ENCODE measurements at regions not wholly inside any gene's neighbourhood (a gene's known extent, or its start where the extent isn't known, plus 50 kb on each side); places are given as distances from the start of the nearest gene placed in this dataset.

DNA sequence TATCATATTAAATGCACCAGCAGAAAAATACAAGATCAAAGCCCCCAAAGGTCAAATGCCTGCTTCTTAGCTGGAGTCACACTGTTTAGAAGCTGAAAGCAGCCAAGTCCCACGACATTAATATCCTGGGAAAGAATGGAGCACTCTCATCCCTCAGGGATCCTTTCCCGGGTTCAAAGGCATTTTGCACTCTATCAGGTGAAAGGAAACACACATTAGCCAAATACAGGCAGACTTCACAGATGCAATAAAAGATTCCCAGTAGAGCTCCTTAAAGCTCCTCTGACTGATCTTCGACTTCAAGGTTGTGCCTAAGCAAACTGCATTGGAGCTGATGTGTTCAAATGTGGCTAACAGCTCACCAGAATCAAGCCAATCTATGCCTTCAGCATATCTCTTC is 158.4 kb downstream of the RNF152 start:
- in situ Hi-C loops (cut with MboI) (no loop called here), intact Hi-C loops (cut with micrococcal nuclease) (no loop called here)
- no peak overlapping the region for H3K27ac ChIP-seq (ENCODE audit: extremely low read depth, low read depth, low read length)
- no peaks in the 10 kb centered on the region for H3K27me3 ChIP-seq (ENCODE audit: control insufficient read depth in 2 of 2, insufficient read depth in 2 of 2, low read length in 2 of 2)
- ChIA-PET POLR2A (no interaction called here), CTCF (ENCODE audit: low intra/inter-chr PET ratio) (no interaction called here)
- no peak overlapping the region for H3K4me3 ChIP-seq
- DNase-seq (ENCODE audit: extremely low read depth in 1 of 4, low spot score in 3 of 4), result no peak
- no peaks in the 10 kb centered on the region for H3K4me1 ChIP-seq (replicated peaks in 1 of 2; ENCODE audit: control insufficient read depth in 2 of 2, insufficient read depth in 2 of 2, low read length in 2 of 2)
- no peaks in the 10 kb centered on the region for H3K79me2 ChIP-seq (ENCODE audit: control insufficient read depth, insufficient read depth, low read length)
- no TSS peak for BruUV-seq (replicated peaks)
- WGBS (ENCODE audit: insufficient coverage, low coverage, missing lambda C conversion rate), result 0% methylated on average over 3 of the region's 3 CpGs
- H3K4me2 ChIP-seq (ENCODE audit: insufficient read depth, low read length), result no peak overlapping the region
- no peak overlapping the region for H2AFZ ChIP-seq (ENCODE audit: low read depth, low read length)
- ATAC-seq, result no peak
- H3K9me1 ChIP-seq (ENCODE audit: control insufficient read depth, insufficient read depth, low read length), result no peaks in the 10 kb centered on the region
- no peak overlapping the region for H3K9ac ChIP-seq (ENCODE audit: insufficient read depth in 1 of 2, low read depth in 2 of 2, low read length in 2 of 2)
- no peaks in the 10 kb centered on the region for H4K20me1 ChIP-seq (replicated peaks; ENCODE audit: control insufficient read depth, insufficient read depth, low read length)
- no peaks in the 10 kb centered on the region for H3K9me3 ChIP-seq (replicated peaks; ENCODE audit: control insufficient read depth, insufficient read depth, low read depth, low read length)
- no peaks in the 10 kb centered on the region for H3K36me3 ChIP-seq (ENCODE audit: control insufficient read depth, insufficient read depth, low read length)
- no peak for FAIRE-seq
- TF ChIP-seq, protein P1, sequence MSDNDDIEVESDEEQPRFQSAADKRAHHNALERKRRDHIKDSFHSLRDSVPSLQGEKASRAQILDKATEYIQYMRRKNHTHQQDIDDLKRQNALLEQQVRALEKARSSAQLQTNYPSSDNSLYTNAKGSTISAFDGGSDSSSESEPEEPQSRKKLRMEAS (CRISPR knock-in tag; IDR thresholded peaks at IDR 0.05), result no peak
- TF ChIP-seq, protein P2, sequence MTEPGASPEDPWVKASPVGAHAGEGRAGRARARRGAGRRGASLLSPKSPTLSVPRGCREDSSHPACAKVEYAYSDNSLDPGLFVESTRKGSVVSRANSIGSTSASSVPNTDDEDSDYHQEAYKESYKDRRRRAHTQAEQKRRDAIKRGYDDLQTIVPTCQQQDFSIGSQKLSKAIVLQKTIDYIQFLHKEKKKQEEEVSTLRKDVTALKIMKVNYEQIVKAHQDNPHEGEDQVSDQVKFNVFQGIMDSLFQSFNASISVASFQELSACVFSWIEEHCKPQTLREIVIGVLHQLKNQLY (CRISPR knock-in tag; conservative IDR thresholded peaks at IDR 0.05), result no peak
- TF ChIP-seq, protein P3, sequence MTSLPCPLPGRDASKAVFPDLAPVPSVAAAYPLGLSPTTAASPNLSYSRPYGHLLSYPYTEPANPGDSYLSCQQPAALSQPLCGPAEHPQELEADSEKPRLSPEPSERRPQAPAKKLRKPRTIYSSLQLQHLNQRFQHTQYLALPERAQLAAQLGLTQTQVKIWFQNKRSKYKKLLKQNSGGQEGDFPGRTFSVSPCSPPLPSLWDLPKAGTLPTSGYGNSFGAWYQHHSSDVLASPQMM (CRISPR knock-in tag; IDR thresholded peaks at IDR 0.05), result no peak
- TF ChIP-seq FOSL1 (tag; conservative IDR thresholded peaks at IDR 0.05), result no peak
- no peak for TF ChIP-seq ARID1B (IDR thresholded peaks at IDR 0.05)
- TF ChIP-seq, protein P4, sequence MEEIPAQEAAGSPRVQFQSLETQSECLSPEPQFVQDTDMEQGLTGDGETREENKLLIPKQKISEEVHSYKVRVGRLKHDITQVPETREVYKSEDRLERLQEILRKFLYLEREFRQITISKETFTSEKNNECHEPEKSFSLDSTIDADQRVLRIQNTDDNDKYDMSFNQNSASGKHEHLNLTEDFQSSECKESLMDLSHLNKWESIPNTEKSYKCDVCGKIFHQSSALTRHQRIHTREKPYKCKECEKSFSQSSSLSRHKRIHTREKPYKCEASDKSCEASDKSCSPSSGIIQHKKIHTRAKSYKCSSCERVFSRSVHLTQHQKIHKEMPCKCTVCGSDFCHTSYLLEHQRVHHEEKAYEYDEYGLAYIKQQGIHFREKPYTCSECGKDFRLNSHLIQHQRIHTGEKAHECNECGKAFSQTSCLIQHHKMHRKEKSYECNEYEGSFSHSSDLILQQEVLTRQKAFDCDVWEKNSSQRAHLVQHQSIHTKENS (CRISPR knock-in tag; IDR thresholded peaks at IDR 0.05), result no peak
- TF ChIP-seq ELF4 (CRISPR knock-in tag; IDR thresholded peaks at IDR 0.05), result no peak
- no peak for TF ChIP-seq CBX8 (IDR thresholded peaks at IDR 0.05; ENCODE audit: borderline replicate concordance, extremely low read depth, low read depth, low read length, poor library complexity, severe bottlenecking)
- TF ChIP-seq, protein P5, sequence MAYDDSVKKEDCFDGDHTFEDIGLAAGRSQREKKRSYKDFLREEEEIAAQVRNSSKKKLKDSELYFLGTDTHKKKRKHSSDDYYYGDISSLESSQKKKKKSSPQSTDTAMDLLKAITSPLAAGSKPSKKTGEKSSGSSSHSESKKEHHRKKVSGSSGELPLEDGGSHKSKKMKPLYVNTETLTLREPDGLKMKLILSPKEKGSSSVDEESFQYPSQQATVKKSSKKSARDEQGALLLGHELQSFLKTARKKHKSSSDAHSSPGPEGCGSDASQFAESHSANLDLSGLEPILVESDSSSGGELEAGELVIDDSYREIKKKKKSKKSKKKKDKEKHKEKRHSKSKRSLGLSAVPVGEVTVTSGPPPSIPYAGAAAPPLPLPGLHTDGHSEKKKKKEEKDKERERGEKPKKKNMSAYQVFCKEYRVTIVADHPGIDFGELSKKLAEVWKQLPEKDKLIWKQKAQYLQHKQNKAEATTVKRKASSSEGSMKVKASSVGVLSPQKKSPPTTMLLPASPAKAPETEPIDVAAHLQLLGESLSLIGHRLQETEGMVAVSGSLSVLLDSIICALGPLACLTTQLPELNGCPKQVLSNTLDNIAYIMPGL (CRISPR knock-in tag; IDR thresholded peaks at IDR 0.05), result no peak
- no peak for TF ChIP-seq FOXP1 (CRISPR knock-in tag; IDR thresholded peaks at IDR 0.05)
- TF ChIP-seq, protein P6, sequence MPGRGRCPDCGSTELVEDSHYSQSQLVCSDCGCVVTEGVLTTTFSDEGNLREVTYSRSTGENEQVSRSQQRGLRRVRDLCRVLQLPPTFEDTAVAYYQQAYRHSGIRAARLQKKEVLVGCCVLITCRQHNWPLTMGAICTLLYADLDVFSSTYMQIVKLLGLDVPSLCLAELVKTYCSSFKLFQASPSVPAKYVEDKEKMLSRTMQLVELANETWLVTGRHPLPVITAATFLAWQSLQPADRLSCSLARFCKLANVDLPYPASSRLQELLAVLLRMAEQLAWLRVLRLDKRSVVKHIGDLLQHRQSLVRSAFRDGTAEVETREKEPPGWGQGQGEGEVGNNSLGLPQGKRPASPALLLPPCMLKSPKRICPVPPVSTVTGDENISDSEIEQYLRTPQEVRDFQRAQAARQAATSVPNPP (IDR thresholded peaks at IDR 0.05; ENCODE audit: borderline replicate concordance, insufficient read depth, insufficient read length), result no peak
- TF ChIP-seq SMAD3 (CRISPR knock-in tag; conservative IDR thresholded peaks at IDR 0.05), result no peak
- no peak for TF ChIP-seq HMG20A (CRISPR knock-in tag; conservative IDR thresholded peaks at IDR 0.05)
- no peak for TF ChIP-seq MCM2 (IDR thresholded peaks at IDR 0.05; ENCODE audit: low read depth)
- no peak for TF ChIP-seq DPF2 (IDR thresholded peaks at IDR 0.05)
- no peak for TF ChIP-seq CHCHD3 (CRISPR knock-in tag; IDR thresholded peaks at IDR 0.05)
- TF ChIP-seq, protein P7, sequence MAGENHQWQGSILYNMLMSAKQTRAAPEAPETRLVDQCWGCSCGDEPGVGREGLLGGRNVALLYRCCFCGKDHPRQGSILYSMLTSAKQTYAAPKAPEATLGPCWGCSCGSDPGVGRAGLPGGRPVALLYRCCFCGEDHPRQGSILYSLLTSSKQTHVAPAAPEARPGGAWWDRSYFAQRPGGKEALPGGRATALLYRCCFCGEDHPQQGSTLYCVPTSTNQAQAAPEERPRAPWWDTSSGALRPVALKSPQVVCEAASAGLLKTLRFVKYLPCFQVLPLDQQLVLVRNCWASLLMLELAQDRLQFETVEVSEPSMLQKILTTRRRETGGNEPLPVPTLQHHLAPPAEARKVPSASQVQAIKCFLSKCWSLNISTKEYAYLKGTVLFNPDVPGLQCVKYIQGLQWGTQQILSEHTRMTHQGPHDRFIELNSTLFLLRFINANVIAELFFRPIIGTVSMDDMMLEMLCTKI (IDR thresholded peaks at IDR 0.05; ENCODE audit: partially characterized antibody), result no peak

Data from K562 (cell line).